ENCODE measurements at regions not wholly inside any gene's neighbourhood (a gene's known extent, or its start where the extent isn't known, plus 50 kb on each side); places are given as distances from the start of the nearest gene placed in this dataset.

DNA sequence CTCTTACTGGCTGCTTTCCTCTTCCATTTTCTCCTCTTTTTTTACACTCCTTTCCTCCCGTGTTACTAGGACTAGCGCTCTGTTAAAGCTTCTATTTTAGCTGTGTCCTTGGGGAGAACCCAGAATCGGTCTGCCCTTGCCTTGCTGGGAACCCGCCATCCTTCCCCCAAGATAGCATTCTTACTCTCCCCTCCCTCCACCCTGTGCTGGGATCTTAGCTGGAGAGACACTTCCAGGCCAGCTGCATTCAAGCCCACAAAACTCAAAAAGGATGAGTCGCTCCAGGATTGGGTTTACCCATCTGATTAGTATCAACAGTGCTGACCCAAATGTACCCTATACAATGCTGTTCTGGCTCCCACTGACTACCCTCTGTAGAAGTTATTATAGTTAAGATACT lies 200.5 kb upstream of the ASIC2 start:
- H3K4me3 ChIP-seq (ENCODE audit: low read depth, low read length) = no peak overlapping the region
- no peak for DNase-seq (ENCODE audit: low read depth)
- TF ChIP-seq, protein P1, sequence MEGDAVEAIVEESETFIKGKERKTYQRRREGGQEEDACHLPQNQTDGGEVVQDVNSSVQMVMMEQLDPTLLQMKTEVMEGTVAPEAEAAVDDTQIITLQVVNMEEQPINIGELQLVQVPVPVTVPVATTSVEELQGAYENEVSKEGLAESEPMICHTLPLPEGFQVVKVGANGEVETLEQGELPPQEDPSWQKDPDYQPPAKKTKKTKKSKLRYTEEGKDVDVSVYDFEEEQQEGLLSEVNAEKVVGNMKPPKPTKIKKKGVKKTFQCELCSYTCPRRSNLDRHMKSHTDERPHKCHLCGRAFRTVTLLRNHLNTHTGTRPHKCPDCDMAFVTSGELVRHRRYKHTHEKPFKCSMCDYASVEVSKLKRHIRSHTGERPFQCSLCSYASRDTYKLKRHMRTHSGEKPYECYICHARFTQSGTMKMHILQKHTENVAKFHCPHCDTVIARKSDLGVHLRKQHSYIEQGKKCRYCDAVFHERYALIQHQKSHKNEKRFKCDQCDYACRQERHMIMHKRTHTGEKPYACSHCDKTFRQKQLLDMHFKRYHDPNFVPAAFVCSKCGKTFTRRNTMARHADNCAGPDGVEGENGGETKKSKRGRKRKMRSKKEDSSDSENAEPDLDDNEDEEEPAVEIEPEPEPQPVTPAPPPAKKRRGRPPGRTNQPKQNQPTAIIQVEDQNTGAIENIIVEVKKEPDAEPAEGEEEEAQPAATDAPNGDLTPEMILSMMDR (conservative IDR thresholded peaks at IDR 0.05; ENCODE audit: low read depth, low read length) = no peak

DNA sequence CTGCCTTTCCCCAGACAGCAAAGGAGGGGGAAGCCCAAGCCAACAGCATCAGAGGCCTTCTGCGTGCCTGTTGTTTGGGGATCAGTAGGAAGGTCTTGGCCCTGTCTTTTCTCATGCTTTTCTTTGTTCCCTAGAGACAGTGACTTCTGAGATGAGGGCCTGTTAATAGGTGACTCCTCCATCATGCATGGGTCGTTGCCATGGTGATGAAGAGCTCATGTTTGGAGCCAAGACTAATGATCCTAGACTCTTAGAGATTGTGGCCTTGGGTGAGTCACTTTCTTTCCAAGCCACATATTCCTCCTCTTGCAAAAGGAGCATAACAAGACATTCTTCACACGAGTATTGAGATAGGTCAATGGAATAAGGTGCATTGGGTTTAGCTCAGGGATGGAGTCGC lies 201.1 kb upstream of the ASIC2 start:
- H3K4me3 ChIP-seq (ENCODE audit: low read depth, low read length) = no peak overlapping the region
- peak; percentile 48 for DNase-seq (ENCODE audit: low read depth)
- TF ChIP-seq, protein P1 (conservative IDR thresholded peaks at IDR 0.05; ENCODE audit: low read depth, low read length) = no peak

DNA sequence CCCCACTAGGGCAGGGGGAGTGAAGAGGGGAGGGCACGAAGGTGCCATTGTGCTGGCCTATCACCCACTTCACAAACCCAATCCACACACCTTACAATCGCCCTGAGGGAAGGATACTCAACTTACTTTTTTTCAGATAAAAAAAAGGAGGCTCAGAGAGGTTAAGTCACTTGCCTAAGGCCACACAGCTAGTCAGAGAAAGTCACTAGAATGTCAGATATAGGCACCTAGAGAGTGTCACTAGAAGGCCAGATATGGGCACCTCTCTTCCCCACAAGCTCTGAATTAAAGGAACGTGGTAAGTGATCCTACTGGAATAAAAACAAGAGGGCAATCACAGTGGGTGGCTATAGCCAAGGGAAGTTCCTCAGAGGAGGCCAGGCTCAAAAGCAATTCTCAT lies 204.5 kb upstream of the ASIC2 start:
- TF ChIP-seq, protein P1 (conservative IDR thresholded peaks at IDR 0.05; ENCODE audit: low read depth, low read length) = no peak
- DNase-seq (ENCODE audit: low read depth) = no peak
- no peak overlapping the region for H3K4me3 ChIP-seq (ENCODE audit: low read depth, low read length)

DNA sequence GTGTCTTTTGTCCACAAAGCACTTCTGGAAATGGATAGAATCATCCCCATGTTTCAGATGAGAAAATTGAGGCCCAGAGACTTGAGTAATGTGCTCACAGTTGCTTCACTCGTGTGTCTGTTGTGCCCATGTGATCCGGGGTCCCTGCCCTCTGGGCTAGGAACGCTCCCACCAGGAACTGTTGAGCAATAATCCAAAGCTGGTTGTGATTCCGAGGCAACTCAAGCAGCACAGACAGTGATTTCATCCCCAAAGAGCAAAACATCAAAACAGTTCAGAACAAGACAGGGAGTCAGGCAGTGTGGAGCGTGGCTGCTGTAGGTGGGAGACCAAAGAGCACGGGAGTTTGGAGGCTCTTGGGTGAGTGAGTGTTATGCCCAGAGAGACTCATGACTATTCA lies 205.0 kb upstream of the ASIC2 start:
- no peak overlapping the region for H3K4me3 ChIP-seq (ENCODE audit: low read depth, low read length)
- peak; percentile 73 for DNase-seq (ENCODE audit: low read depth)
- TF ChIP-seq, protein P1 (conservative IDR thresholded peaks at IDR 0.05; ENCODE audit: low read depth, low read length) = no peak

DNA sequence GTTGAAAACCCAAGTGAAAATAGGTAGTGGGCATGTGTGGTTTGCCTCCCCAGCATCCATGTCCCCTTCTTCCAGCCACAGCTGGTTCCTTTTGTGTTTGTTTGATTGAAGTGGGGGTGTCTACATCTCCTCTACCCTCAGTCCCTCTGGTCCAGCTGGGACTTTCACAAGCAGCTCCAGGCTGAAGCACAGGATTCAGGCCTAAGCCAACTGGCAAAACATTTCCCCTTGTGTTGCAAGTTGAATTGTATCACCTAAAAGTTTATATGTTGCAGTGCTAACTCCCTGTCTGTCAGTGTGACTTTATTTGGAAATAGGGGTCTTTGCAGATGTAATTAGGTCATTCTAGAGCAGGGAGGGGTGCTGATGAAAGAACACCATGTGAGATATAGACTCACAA lies 205.9 kb upstream of the ASIC2 start:
- H3K4me3 ChIP-seq (ENCODE audit: low read depth, low read length) = no peak overlapping the region
- TF ChIP-seq, protein P1 (conservative IDR thresholded peaks at IDR 0.05; ENCODE audit: low read depth, low read length) = no peak
- no peak for DNase-seq (ENCODE audit: low read depth)

DNA sequence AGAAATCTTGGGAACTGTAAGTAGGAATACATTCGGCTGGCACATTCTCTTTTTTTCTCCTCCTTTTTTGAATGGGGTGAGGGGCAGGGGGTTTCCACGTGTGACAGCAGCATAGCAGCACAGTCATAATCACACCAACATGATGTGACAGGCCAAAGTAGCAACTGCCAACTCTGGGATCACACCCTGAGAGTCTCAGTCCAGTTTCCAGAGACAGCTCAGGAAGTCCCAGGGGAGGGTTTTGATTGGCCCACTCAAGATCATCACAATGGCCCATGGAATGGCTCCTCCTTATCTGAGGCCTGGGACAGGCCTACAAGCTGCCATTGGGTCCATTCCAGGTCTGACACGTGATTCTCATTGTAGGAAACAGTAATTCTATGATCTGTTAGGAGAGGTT lies 207.1 kb upstream of the ASIC2 start:
- TF ChIP-seq, protein P1 (conservative IDR thresholded peaks at IDR 0.05; ENCODE audit: low read depth, low read length) = no peak
- DNase-seq (ENCODE audit: low read depth) = peak; percentile 11
- H3K4me3 ChIP-seq (ENCODE audit: low read depth, low read length) = no peak overlapping the region

DNA sequence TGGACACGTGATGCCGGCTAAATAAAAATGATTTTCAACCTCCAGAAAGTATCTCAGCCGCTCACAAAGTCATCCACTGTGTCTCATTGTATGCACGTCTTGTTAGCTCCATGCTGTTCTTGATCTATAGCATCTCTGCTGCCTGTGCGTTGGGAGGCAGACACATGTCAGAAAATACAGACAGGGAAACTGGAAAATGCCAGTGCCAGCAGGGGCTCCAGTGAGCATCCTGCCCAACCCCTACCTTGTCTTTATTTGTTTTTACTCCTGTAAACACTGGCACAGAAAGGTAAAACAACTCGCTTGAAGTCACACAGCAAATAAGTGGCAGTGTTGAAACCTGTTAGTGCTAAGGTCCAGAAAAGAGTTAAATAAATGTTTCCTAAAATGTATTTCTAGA lies 208.1 kb upstream of the ASIC2 start:
- TF ChIP-seq, protein P1 (conservative IDR thresholded peaks at IDR 0.05; ENCODE audit: low read depth, low read length) = no peak
- H3K4me3 ChIP-seq (ENCODE audit: low read depth, low read length) = no peak overlapping the region
- DNase-seq (ENCODE audit: low read depth) = no peak
